HepG2 (cell line): ENCODE measurements at regions not wholly inside any gene's neighbourhood (a gene's known extent, or its start where the extent isn't known, plus 50 kb on each side); places are given as distances from the start of the nearest gene placed in this dataset.

Experiments
- ATAC-seq: fragments of 200-7000 bp; cut with Tn5 transposase; 3 replicates; pipeline ENCODE4 v1.9.1; 2020; ENCODE audit warnings: mild to moderate bottlenecking, moderate library complexity
- BruUV-seq: library from RNA; stranded (reverse); fragments of 400-500 nt; replicated peaks from 2 replicates; lab custom pipeline; 2021; lab: Mats Ljungman, UMichigan
- CTCF ChIA-PET: fragments of 300-600 bp; formaldehyde crosslinking; extraction: SDS; loops from one replicate; lab custom pipeline; 2021; ENCODE audit warnings: low total read pairs, inconsistent platforms, low intra/inter-chr PET ratio; lab: Yijun Ruan, JAX
- POLR2A ChIA-PET: fragments of 350-600 bp; sonication (Branson Sonifier 250); formaldehyde crosslinking; loops from one replicate; lab custom pipeline; 2020; ENCODE audit warnings: antibody characterized with exemption, inconsistent platforms; lab: Yijun Ruan, JAX
- DNase-seq: peaks from one replicate; pipeline ENCODE4 v3.0.0-alpha.2; 2015; ENCODE audit warnings: low spot score
- FAIRE-seq: peaks from 3 replicates; lab custom pipeline; 2011; peaks lifted over from hg19 to GRCh38; lab: Jason Lieb, UNC
- H2AFZ ChIP-seq: one replicate; pipeline ENCODE4 v1.6.1; 2011; ENCODE audit warnings: low read length, inconsistent platforms
- H3K27ac ChIP-seq: fragments of 300-600 bp; 3 replicates; pipeline ENCODE4 v1.8.0; 2011; ENCODE audit warnings: mixed run types, mild to moderate bottlenecking, mixed read lengths, low read length, inconsistent platforms; ENCODE audit not compliant: insufficient read depth; ENCODE audit errors: extremely low read length
- H3K27me3 ChIP-seq, 2 experiments: fragments of 200-600 bp in 1 of 2; 2 replicates in 1 of 2; 3 replicates in 1 of 2; pipeline versions ENCODE4 v1.6.0 to v1.8.0; 2011; ENCODE audit warnings: low read length in 2 of 2, mild to moderate bottlenecking in 2 of 2, moderate library complexity in 2 of 2, inconsistent platforms in 1 of 2; ENCODE audit not compliant: insufficient read depth in 2 of 2, control insufficient read depth in 1 of 2
- H3K36me3 ChIP-seq, 2 experiments: fragments of 200-600 bp in 1 of 2; replicated peaks in 1 of 2; 2 replicates in 1 of 2; 3 replicates in 1 of 2; pipeline versions ENCODE4 v1.5.1 to v1.8.0; 2011; ENCODE audit warnings: low read length in 2 of 2, inconsistent platforms in 1 of 2; ENCODE audit not compliant: insufficient read depth in 2 of 2, control insufficient read depth in 1 of 2
- H3K4me1 ChIP-seq: 2 replicates; pipeline ENCODE4 v1.5.1; 2012; ENCODE audit warnings: low read length, inconsistent platforms; ENCODE audit not compliant: insufficient read depth
- H3K4me2 ChIP-seq: 2 replicates; pipeline ENCODE4 v1.6.0; 2011; ENCODE audit warnings: low read depth, low read length, inconsistent platforms
- H3K4me3 ChIP-seq, 3 experiments: fragments of 200-600 bp in 1 of 3; sonication (generic), shearing (Covaris generic) in 1 of 3; replicated peaks in 1 of 3; 2 replicates each; pipeline ENCODE4 v1.5.1; 2011 to 2016; ENCODE audit warnings: low read length in 3 of 3, inconsistent platforms in 2 of 3, low read depth in 2 of 3, mild to moderate bottlenecking in 2 of 3, control low read depth in 1 of 3, mixed read lengths in 1 of 3; ENCODE audit not compliant: insufficient read depth in 1 of 3
- H3K79me2 ChIP-seq: one replicate; pipeline ENCODE4 v1.6.1; 2011; ENCODE audit warnings: low read length, inconsistent platforms; ENCODE audit not compliant: insufficient read depth
- H3K9ac ChIP-seq: 2 replicates; pipeline ENCODE4 v1.6.0; 2011; ENCODE audit warnings: mild to moderate bottlenecking, low read depth, low read length, inconsistent platforms; ENCODE audit not compliant: insufficient read depth
- H3K9me3 ChIP-seq: 2 replicates; pipeline ENCODE4 v1.5.1; 2012; ENCODE audit warnings: mild to moderate bottlenecking, low read length
- H4K20me1 ChIP-seq: 2 replicates; pipeline ENCODE4 v1.6.0; 2011; ENCODE audit warnings: inconsistent platforms, mild to moderate bottlenecking, low read length, moderate library complexity; ENCODE audit not compliant: insufficient read depth
- ATAD3A ChIP-seq: sonication (generic); formaldehyde crosslinking; IDR thresholded peaks from 2 replicates; pipeline ENCODE4 v1.4.0; 2020; ENCODE audit warnings: missing genetic modification reagents
- ESRRA ChIP-seq: sonication (generic); formaldehyde crosslinking; IDR thresholded peaks from 2 replicates; pipeline ENCODE4 v1.5.1; 2020; ENCODE audit warnings: mild to moderate bottlenecking, low read depth, missing genetic modification reagents
- MTA1 ChIP-seq: sonication (generic); formaldehyde crosslinking; IDR thresholded peaks from 2 replicates; pipeline ENCODE4 v1.4.0; 2020; ENCODE audit warnings: missing genetic modification reagents, mild to moderate bottlenecking, borderline replicate concordance
- RXRA ChIP-seq: sonication (generic); formaldehyde crosslinking; IDR thresholded peaks from 2 replicates; pipeline ENCODE4 v1.5.1; 2020; ENCODE audit warnings: missing genetic modification reagents
- SCMH1 ChIP-seq: sonication (generic); formaldehyde crosslinking; IDR thresholded peaks from 2 replicates; pipeline ENCODE4 v1.9.0; 2021; ENCODE audit warnings: missing genetic modification reagents, mild to moderate bottlenecking, borderline replicate concordance
- SMAD3 ChIP-seq: sonication (generic); formaldehyde crosslinking; IDR thresholded peaks from 2 replicates; pipeline ENCODE4 v1.4.0; 2020; ENCODE audit warnings: missing genetic modification reagents
- SOX5 ChIP-seq: IDR thresholded peaks from 2 replicates; pipeline ENCODE4 v1.6.1; 2016; ENCODE audit warnings: borderline replicate concordance
- TGIF2 ChIP-seq: IDR thresholded peaks from 2 replicates; pipeline ENCODE4 v1.6.1; 2016; ENCODE audit warnings: control low read depth, missing compliant biosample characterization
- THAP11 ChIP-seq: IDR thresholded peaks from 2 replicates; pipeline ENCODE4 v1.6.1; 2016; ENCODE audit warnings: missing biosample characterization, missing genetic modification reagents
- ZFP41 ChIP-seq: sonication (generic); formaldehyde crosslinking; IDR thresholded peaks from 2 replicates; pipeline ENCODE4 v1.4.0; 2020; ENCODE audit warnings: mild to moderate bottlenecking, missing genetic modification reagents, borderline replicate concordance
- ZNF207 ChIP-seq: fragments of 450-650 bp; IDR thresholded peaks from 2 replicates; pipeline ENCODE4 v1.6.1; 2016; ENCODE audit warnings: antibody characterized with exemption, borderline replicate concordance
- ZNF34 ChIP-seq: sonication (generic); formaldehyde crosslinking; IDR thresholded peaks from 2 replicates; pipeline ENCODE4 v1.4.0; 2020; ENCODE audit warnings: mild to moderate bottlenecking, missing genetic modification reagents, borderline replicate concordance
- ZNF766 ChIP-seq: sonication (generic); formaldehyde crosslinking; IDR thresholded peaks from 2 replicates; pipeline ENCODE4 v1.5.0; 2020; ENCODE audit warnings: missing genetic modification reagents, borderline replicate concordance
- WGBS: methylation state at CpG from one replicate; pipeline ENCODE4 v1.1.6; 2017; ENCODE audit warnings: low lambda C conversion rate; 5-methylcytosine and 5-hydroxymethylcytosine counted together
- in situ Hi-C: cut with HindIII; loops from 2 replicates; pipeline ENCODE4 v1.10.0; 2017; ENCODE audit warnings: low pct_unique_long_range_greater_than_20kb; ENCODE audit not compliant: extremely low pct_ligation_motif_present
- intact Hi-C: fragments of 100-400 bp; cut with micrococcal nuclease; formaldehyde crosslinking; loops from one replicate; pipeline ENCODE4 v1.10.0; 2022; ENCODE audit not compliant: unreplicated experiment
- TF ChIP-seq, protein P1 (sequence below): IDR thresholded peaks from 2 replicates; pipeline ENCODE4 v1.6.1; 2016; ENCODE audit warnings: low read depth, borderline replicate concordance
- TF ChIP-seq, protein P2 (sequence below): sonication (generic); formaldehyde crosslinking; IDR thresholded peaks from 2 replicates; pipeline ENCODE4 v1.8.1; 2022; ENCODE audit warnings: low read depth, mild to moderate bottlenecking, missing genetic modification reagents
- TF ChIP-seq, protein P3 (sequence below): sonication (generic); formaldehyde crosslinking; IDR thresholded peaks from 2 replicates; pipeline ENCODE4 v1.9.0; 2021; ENCODE audit warnings: missing genetic modification reagents, mild to moderate bottlenecking, borderline replicate concordance

DNA sequence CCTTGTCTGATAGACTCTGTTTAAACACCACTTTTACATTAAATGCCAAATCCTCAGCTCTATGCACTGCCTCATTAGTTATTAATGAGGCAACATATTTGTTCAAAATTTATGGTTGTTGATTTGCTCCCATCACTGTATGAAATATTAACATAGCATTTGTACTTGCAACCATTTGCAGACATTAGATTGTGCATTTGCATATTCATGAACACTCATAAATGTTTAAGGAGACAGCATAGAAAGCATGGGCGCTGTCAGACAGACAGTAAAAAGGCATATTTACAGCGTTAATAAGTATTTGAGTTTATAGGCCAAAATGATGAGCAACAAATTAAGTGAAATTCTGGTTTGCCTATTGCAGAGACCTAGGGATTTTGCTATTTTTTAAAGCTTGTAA is 502.3 kb downstream of the TXNL1 start:
- BruUV-seq: no TSS peak
- Histone ChIP-seq H3K4me1 (no peaks in the 10 kb centered on the region), H4K20me1 (no peaks in the 10 kb centered on the region), H3K27ac (no peak overlapping the region), H3K36me3 (no peaks in the 10 kb centered on the region), H3K79me2 (no peaks in the 10 kb centered on the region), H2AFZ (no peak overlapping the region), H3K9ac (no peak overlapping the region), H3K4me2 (no peak overlapping the region), H3K9me3 (peaks cover 58% of the 10 kb centered on the region), H3K4me3 (no peak overlapping the region), H3K27me3 (no peaks in the 10 kb centered on the region)
- FAIRE-seq: no peak
- CTCF ChIA-PET: no interaction called here
- WGBS: 3% methylated on average over 2 of the region's 2 CpGs
- ATAC-seq: no peak
- intact Hi-C loops: no loop called here
- in situ Hi-C loops: no loop called here
- TF ChIP-seq, protein P1, sequence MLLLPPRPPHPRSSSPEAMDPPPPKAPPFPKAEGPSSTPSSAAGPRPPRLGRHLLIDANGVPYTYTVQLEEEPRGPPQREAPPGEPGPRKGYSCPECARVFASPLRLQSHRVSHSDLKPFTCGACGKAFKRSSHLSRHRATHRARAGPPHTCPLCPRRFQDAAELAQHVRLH (CRISPR knock-in tag): no peak
- TF ChIP-seq, protein P2, sequence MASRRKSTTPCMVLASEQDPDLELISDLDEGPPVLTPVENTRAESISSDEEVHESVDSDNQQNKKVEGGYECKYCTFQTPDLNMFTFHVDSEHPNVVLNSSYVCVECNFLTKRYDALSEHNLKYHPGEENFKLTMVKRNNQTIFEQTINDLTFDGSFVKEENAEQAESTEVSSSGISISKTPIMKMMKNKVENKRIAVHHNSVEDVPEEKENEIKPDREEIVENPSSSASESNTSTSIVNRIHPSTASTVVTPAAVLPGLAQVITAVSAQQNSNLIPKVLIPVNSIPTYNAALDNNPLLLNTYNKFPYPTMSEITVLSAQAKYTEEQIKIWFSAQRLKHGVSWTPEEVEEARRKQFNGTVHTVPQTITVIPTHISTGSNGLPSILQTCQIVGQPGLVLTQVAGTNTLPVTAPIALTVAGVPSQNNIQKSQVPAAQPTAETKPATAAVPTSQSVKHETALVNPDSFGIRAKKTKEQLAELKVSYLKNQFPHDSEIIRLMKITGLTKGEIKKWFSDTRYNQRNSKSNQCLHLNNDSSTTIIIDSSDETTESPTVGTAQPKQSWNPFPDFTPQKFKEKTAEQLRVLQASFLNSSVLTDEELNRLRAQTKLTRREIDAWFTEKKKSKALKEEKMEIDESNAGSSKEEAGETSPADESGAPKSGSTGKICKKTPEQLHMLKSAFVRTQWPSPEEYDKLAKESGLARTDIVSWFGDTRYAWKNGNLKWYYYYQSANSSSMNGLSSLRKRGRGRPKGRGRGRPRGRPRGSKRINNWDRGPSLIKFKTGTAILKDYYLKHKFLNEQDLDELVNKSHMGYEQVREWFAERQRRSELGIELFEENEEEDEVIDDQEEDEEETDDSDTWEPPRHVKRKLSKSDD: no peak
- TF ChIP-seq SMAD3 (CRISPR knock-in tag): no peak
- TF ChIP-seq ATAD3A (CRISPR knock-in tag): no peak
- TF ChIP-seq MTA1 (CRISPR knock-in tag): no peak
- TF ChIP-seq, protein P3, sequence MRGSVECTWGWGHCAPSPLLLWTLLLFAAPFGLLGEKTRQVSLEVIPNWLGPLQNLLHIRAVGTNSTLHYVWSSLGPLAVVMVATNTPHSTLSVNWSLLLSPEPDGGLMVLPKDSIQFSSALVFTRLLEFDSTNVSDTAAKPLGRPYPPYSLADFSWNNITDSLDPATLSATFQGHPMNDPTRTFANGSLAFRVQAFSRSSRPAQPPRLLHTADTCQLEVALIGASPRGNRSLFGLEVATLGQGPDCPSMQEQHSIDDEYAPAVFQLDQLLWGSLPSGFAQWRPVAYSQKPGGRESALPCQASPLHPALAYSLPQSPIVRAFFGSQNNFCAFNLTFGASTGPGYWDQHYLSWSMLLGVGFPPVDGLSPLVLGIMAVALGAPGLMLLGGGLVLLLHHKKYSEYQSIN (CRISPR knock-in tag): no peak
- no peak for TF ChIP-seq ZNF34 (CRISPR knock-in tag)
- TF ChIP-seq TGIF2 (CRISPR knock-in tag): no peak
- TF ChIP-seq ZNF766: no peak
- TF ChIP-seq ZNF207: no peak
- no peak for TF ChIP-seq RXRA (CRISPR knock-in tag)
- TF ChIP-seq THAP11 (CRISPR knock-in tag): no peak
- no peak for TF ChIP-seq SOX5 (CRISPR knock-in tag)
- no peak for TF ChIP-seq ESRRA (CRISPR knock-in tag)
- TF ChIP-seq ZFP41 (CRISPR knock-in tag): no peak
- TF ChIP-seq SCMH1 (CRISPR knock-in tag): no peak
- DNase-seq: no peak
- POLR2A ChIA-PET: no interaction called here
